Progenitor cell of endocrine pancreas (in vitro differentiated cells): ENCODE measurements at regions not wholly inside any gene's neighbourhood (a gene's known extent, or its start where the extent isn't known, plus 50 kb on each side); places are given as distances from the start of the nearest gene placed in this dataset.

ENCODE experiments used
- DNase-seq: peaks from one replicate; pipeline ENCODE4 v3.0.0; 2021; ENCODE audit warnings: low spot score; ENCODE audit not compliant: unreplicated experiment
- H3K27ac Mint-ChIP-seq: 2 replicates; pipeline ENCODE4 v1.8.0; 2021; ENCODE audit warnings: mild to moderate bottlenecking, moderate library complexity, mixed read lengths
- H3K27me3 Mint-ChIP-seq: 2 replicates; pipeline ENCODE4 v1.8.0; 2021; ENCODE audit warnings: mixed read lengths
- H3K36me3 Mint-ChIP-seq: 2 replicates; pipeline ENCODE4 v1.8.0; 2022; ENCODE audit warnings: mixed read lengths; ENCODE audit not compliant: insufficient read depth
- H3K4me1 Mint-ChIP-seq: 2 replicates; pipeline ENCODE4 v1.8.0; 2021; ENCODE audit warnings: low read depth, mixed read lengths
- H3K4me3 Mint-ChIP-seq: 2 replicates; pipeline ENCODE4 v1.8.0; 2021; ENCODE audit warnings: low read depth, mild to moderate bottlenecking, moderate library complexity, mixed read lengths
- H3K9me3 Mint-ChIP-seq: 2 replicates; pipeline ENCODE4 v1.8.0; 2021; ENCODE audit warnings: low read depth, mixed read lengths
- TF ChIP-seq, protein P1 (sequence below): fragments of 200-600 bp; sonication (generic); IDR thresholded peaks from one replicate; pipeline ENCODE4 v1.5.0; 2021; ENCODE audit warnings: antibody characterized with exemption, mild to moderate bottlenecking; ENCODE audit not compliant: unreplicated experiment

DNA sequence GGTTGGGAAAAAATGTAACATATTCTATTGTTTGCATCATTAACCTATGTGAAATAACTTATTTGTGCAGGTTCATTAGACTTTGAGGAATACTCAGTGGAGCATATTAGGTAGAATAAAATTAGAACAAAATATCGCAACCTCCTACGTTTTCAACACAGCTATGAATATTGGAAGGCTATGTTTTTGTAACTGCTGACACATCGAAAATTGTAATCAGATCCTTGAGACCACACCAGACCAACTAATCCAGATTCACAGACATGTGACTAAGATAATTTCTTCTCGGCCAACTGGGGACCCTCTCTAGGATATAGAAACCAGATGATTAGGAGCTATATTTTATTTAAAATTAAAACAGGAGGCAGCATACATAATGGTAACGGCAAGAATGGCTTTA lies 77.5 kb upstream of the VWC2 start:
- H3K27ac Mint-ChIP-seq, result no peak overlapping the region
- H3K4me1 Mint-ChIP-seq, result no peaks in the 10 kb centered on the region
- H3K27me3 Mint-ChIP-seq, result no peaks in the 10 kb centered on the region
- no peaks in the 10 kb centered on the region for H3K36me3 Mint-ChIP-seq
- no peak for DNase-seq
- H3K4me3 Mint-ChIP-seq, result no peak overlapping the region
- TF ChIP-seq, protein P1, sequence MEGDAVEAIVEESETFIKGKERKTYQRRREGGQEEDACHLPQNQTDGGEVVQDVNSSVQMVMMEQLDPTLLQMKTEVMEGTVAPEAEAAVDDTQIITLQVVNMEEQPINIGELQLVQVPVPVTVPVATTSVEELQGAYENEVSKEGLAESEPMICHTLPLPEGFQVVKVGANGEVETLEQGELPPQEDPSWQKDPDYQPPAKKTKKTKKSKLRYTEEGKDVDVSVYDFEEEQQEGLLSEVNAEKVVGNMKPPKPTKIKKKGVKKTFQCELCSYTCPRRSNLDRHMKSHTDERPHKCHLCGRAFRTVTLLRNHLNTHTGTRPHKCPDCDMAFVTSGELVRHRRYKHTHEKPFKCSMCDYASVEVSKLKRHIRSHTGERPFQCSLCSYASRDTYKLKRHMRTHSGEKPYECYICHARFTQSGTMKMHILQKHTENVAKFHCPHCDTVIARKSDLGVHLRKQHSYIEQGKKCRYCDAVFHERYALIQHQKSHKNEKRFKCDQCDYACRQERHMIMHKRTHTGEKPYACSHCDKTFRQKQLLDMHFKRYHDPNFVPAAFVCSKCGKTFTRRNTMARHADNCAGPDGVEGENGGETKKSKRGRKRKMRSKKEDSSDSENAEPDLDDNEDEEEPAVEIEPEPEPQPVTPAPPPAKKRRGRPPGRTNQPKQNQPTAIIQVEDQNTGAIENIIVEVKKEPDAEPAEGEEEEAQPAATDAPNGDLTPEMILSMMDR, result no peak
- no peaks in the 10 kb centered on the region for H3K9me3 Mint-ChIP-seq

DNA sequence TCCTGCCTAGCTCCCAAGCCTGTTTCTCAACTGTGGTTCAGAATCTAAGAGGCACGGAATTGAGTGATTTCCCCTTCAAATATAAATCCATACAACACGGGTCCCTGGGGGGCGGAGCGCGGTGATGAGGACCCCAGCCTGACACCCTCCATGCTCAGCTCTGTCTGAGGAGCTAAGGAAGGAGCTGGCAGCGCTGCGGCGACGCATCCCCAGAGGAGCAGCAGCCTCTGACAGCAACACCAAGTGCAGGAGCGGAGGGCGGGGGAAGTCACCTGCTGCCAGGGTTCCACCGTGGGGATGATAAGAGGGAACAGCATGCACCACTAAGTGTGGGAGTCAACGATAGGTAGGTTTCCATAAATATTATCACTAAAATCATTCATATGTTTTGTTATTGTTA lies 72.6 kb upstream of the VWC2 start:
- TF ChIP-seq, protein P1, result no peak
- no peak for DNase-seq
- no peaks in the 10 kb centered on the region for H3K27me3 Mint-ChIP-seq
- H3K4me3 Mint-ChIP-seq, result no peak overlapping the region
- H3K27ac Mint-ChIP-seq, result no peak overlapping the region
- H3K4me1 Mint-ChIP-seq, result no peaks in the 10 kb centered on the region
- no peaks in the 10 kb centered on the region for H3K9me3 Mint-ChIP-seq
- H3K36me3 Mint-ChIP-seq, result no peaks in the 10 kb centered on the region

DNA sequence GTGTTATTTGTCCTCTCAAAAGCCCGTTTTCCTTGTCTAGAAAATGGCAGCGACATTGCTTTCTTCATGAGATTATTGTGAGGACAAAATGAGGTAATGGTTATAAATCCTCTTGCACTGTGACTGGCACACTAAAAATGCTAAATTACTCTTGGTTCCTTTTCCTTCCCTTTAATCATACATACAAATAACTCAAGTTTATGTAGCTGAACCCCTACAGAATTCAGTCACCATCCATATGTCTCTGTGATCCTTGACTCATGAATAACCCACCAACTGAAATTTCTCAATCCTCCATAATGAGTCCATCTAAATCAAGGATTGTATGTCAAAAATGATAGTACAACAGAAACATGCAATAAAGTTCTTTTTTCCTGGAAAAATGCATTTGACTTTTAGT lies 71.3 kb upstream of the VWC2 start:
- no peak overlapping the region for H3K27ac Mint-ChIP-seq
- no peaks in the 10 kb centered on the region for H3K36me3 Mint-ChIP-seq
- H3K4me1 Mint-ChIP-seq, result no peaks in the 10 kb centered on the region
- H3K4me3 Mint-ChIP-seq, result no peak overlapping the region
- H3K27me3 Mint-ChIP-seq, result no peaks in the 10 kb centered on the region
- DNase-seq, result no peak
- no peaks in the 10 kb centered on the region for H3K9me3 Mint-ChIP-seq
- TF ChIP-seq, protein P1, result no peak

DNA sequence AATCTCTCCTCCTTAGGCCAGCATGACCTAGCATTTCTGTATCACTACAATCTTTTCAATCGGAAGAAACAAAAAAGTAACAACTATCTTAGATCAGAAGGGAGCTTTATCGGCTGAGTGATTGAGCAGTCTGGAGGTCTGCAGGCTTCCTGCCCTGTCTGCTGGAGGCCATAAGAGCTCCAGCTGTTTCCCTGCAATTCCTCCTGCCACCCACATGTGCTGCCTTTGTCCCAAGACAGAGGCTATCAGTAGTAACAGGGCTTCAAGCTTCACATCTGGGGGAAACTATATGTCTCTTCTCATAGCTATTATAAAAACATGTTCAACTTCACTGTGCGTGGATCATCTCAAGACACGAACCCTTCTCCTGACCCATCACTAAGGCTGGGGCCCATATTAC lies 70.1 kb upstream of the VWC2 start:
- no peak for DNase-seq
- TF ChIP-seq, protein P1, result no peak
- Mint-ChIP-seq H3K4me1 (no peaks in the 10 kb centered on the region), H3K27me3 (no peaks in the 10 kb centered on the region), H3K36me3 (no peaks in the 10 kb centered on the region), H3K9me3 (no peaks in the 10 kb centered on the region), H3K27ac (no peak overlapping the region), H3K4me3 (no peak overlapping the region)

DNA sequence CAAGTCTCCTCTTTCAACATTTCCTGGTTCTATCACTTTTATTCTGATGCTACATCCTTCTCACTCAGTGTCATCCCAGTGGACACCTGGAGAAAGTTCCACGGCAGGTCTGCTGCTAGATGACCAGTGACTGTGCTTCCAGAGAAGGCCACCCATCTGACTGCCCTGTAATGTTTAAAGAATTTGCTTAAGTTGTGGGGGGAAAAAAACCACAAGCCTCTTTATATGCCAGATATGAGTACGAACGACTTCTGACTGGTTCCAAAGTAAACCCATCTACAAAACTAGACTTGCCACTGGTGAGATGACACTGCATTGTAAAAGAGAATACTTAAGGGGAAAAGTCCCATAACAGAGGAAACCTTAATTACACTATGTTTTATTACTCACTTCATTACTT lies 69.6 kb upstream of the VWC2 start:
- Mint-ChIP-seq H3K9me3 (no peaks in the 10 kb centered on the region), H3K36me3 (no peaks in the 10 kb centered on the region), H3K4me1 (no peaks in the 10 kb centered on the region), H3K4me3 (no peak overlapping the region), H3K27ac (no peak overlapping the region), H3K27me3 (no peaks in the 10 kb centered on the region)
- no peak for DNase-seq
- TF ChIP-seq, protein P1, result no peak
